GM12864 (cell line): ENCODE measurements at regions not wholly inside any gene's neighbourhood (a gene's known extent, or its start where the extent isn't known, plus 50 kb on each side); places are given as distances from the start of the nearest gene placed in this dataset.

ENCODE experiments used
- DNase-seq: peaks from one replicate; pipeline ENCODE4 v3.0.0-alpha.2; 2011; ENCODE audit warnings: low read depth
- H3K4me3 ChIP-seq: 2 replicates; pipeline ENCODE4 v1.5.1; 2011; ENCODE audit warnings: mild to moderate bottlenecking, low read depth, low read length, control low read depth
- TF ChIP-seq, protein P1 (sequence below): IDR thresholded peaks from 2 replicates; pipeline ENCODE4 v1.5.1; 2011; ENCODE audit warnings: low read depth, mild to moderate bottlenecking, moderate library complexity, low read length, control low read depth, inconsistent platforms; ENCODE audit errors: missing control alignments

DNA sequence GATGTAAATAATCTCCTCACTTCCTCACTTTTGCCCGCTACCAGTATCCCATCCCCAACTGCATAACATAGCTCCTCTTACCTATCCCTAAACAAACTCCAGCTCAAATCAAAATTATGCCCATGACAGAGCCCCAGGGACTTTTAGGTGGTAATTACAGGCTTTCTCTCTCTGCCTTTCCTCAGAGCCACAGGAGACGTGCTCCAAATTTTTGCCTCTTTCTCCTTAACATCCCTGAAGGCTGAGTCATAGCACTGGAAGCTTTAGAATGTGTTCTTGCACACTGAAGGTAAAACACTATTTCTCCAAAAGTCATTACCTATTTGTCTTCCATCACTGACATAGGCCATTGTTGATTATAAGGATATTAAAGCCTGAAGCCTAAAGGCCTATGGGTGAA lies 263.5 kb upstream of the PLD5 start:
- TF ChIP-seq, protein P1, sequence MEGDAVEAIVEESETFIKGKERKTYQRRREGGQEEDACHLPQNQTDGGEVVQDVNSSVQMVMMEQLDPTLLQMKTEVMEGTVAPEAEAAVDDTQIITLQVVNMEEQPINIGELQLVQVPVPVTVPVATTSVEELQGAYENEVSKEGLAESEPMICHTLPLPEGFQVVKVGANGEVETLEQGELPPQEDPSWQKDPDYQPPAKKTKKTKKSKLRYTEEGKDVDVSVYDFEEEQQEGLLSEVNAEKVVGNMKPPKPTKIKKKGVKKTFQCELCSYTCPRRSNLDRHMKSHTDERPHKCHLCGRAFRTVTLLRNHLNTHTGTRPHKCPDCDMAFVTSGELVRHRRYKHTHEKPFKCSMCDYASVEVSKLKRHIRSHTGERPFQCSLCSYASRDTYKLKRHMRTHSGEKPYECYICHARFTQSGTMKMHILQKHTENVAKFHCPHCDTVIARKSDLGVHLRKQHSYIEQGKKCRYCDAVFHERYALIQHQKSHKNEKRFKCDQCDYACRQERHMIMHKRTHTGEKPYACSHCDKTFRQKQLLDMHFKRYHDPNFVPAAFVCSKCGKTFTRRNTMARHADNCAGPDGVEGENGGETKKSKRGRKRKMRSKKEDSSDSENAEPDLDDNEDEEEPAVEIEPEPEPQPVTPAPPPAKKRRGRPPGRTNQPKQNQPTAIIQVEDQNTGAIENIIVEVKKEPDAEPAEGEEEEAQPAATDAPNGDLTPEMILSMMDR: no peak
- no peak overlapping the region for H3K4me3 ChIP-seq
- DNase-seq: no peak

DNA sequence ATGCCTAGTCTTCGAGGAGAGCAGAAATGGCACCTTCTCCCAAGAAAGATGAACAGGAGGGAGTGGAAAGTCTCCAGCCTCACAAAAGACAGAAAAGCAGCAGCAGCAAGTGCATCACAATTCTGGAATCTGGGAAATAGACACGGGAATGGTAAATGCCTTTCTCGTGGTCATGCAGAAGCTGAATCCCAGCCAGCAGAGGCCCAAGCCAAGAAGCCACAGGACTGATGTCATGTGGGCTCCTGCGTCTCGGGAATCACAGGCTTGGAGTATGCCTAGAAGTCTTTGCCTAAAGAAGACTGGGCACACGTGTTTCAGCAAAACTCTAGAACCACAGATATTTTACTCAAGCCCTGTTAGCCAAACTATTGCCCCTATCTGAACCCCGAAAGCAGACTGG lies 260.3 kb upstream of the PLD5 start:
- no peak overlapping the region for H3K4me3 ChIP-seq
- TF ChIP-seq, protein P1: no peak
- no peak for DNase-seq

GRCh38 chr1:242784084-242784483 lies 259.6 kb upstream of the PLD5 start:
- TF ChIP-seq, protein P1: no peak
- H3K4me3 ChIP-seq: no peak overlapping the region
- DNase-seq: no peak

DNA sequence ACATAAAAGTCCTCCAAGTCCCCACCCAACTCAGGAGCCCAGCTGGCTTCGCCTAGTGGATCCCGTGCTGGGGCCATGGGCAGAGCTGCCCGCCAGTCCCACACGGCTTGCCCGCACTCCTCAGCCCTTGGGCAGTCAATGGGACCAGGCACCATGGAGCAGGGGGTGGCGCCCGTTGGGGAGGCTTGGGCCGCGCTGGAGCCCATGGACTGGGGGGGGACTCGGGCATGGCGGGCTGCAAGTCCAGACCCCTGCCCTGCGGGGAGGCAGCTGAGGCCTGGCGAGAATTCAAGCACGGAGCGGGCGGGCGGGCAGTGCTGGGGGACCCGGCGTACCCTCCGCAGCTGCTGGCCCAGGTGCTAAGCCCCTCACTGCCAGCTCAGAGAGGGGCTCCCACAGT lies 249.8 kb upstream of the PLD5 start:
- TF ChIP-seq, protein P1: no peak
- DNase-seq: no peak
- no peak overlapping the region for H3K4me3 ChIP-seq

- no peak for DNase-seq
Observed at GRCh38 chr1:242770366-242770765, 245.9 kb upstream of the PLD5 start.

GRCh38 chr1:242764161-242764560 lies 239.7 kb upstream of the PLD5 start:
- no peak for DNase-seq
- TF ChIP-seq, protein P1: no peak
- H3K4me3 ChIP-seq: no peak overlapping the region

More at GRCh38 chr1:242770366-242770765, 245.9 kb upstream of the PLD5 start:
- TF ChIP-seq, protein P1: no peak
- H3K4me3 ChIP-seq: no peak overlapping the region

- no peak overlapping the region for H3K4me3 ChIP-seq
- no peak for DNase-seq
- TF ChIP-seq, protein P1: no peak
Observed at GRCh38 chr1:242761556-242761955, 237.1 kb upstream of the PLD5 start.
